HG03196 (cell line): ENCODE measurements at regions not wholly inside any gene's neighbourhood (a gene's known extent, or its start where the extent isn't known, plus 50 kb on each side); places are given as distances from the start of the nearest gene placed in this dataset.
"Not testable (repeated sequence)": the region's sequence is repeated elsewhere in the genome, so short reads cannot be mapped to it uniquely, and the experiment has no call there.

Source experiments
- ATAC-seq: cut with Tn5 transposase; IDR thresholded peaks from one replicate; pipeline ENCODE4 v1.9.1; 2021; ENCODE audit not compliant: unreplicated experiment

DNA sequence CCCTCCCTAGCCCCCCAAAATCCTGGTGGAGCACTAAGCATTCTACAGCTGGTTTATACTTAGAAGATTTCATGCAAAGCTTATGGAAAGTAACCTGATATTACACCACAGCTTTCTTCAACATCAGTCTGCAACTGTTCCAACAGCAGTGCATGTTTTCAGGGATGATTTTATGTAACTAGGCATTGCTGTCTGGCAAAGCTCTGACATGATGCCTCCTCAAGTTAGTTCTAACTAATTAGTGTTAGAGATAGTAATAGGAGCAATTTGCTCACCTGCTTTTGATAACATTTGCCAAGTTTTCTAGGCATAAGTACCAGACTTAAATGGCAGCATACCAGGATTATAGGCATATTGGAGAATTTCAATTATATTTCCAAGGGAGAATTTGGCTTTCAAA is 330.3 kb upstream of the SGO1 start:
- ATAC-seq, result no peak

- no peak for ATAC-seq
These were observed 329.8 kb upstream of the SGO1 start for GRCh38 chr3:20515834-20516233.

DNA sequence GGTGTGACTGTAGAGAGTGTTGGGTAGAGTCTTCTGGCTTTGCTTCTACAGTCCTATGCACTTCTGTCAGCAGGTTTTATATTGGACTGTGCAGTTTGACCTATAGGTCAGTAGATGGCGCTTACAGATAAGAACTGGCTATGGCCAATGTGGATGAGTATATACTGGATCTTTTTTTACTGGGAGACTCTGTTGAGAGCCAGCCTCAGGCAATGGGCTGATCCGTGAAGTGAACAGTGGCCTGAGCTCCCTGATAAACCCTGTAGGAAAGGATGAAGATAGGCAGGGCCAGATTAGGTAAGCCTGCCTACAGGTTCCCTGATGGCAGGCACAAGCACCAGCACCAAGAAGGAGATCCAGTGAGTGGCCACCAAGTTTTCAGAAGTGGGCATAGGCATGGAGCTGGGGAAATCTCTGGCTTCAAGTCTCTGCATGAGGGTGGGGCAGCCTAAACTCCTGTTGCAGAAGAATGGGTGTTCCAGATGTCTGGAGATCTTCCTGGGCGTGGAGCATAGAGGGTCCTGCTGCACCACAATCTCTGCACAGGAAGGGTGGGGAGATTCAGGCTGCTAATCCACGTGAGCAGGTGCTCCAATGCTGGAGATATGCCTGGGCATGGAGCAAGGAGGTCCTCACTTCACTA is 326.0 kb upstream of the SGO1 start:
- ATAC-seq, result peak; percentile 76

GRCh38 chr3:20510396-20510795 is 324.4 kb upstream of the SGO1 start:
- no peak for ATAC-seq

- ATAC-seq, result no peak
These were observed 317.5 kb upstream of the SGO1 start for GRCh38 chr3:20503394-20504082.

GRCh38 chr3:20490996-20491395 is 305.0 kb upstream of the SGO1 start:
- ATAC-seq, result no peak

DNA sequence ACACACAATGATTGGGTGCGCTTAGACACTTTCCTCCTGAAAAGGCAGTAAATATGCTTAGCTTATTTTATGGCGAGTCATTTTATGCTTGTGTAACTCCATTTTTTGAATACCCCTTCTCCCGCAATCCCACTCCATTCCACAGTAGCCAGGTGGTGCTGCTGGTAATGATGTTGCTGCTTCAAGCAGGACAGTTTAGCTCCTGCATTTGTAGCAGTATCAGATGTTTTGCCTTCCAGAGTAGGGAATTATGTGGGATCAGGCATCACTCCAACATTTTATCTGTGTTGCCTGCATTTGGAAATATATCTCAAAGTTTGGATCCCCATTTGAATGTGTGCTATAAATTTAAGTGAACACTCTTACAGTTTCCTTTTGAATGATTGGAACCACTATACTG is 302.1 kb upstream of the SGO1 start:
- no peak for ATAC-seq

GRCh38 chr3:20484126-20484525 is 298.1 kb upstream of the SGO1 start:
- no peak for ATAC-seq

DNA sequence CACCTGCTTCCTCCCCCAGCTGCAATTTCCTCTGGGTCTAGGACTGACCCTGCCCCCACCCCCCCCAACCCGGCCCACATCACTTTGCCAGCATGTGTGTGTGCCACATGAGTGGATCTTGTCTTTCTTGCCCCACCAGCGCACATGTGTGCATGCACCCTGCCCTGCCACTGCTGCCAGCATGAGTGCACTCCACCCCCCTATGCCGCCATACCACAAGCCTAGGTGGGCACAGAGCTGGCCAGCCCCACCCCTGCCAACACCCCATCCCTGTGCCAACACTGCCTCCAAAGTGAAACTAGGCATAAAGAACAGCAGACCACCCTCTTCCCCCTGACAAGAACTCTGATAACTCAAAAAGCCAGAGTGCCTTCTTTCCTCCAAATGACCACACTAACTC is 296.3 kb upstream of the SGO1 start:
- no peak for ATAC-seq

GRCh38 chr3:20480786-20481365 is 294.9 kb upstream of the SGO1 start:
- ATAC-seq, result no peak

- no peak for ATAC-seq
These were observed 292.4 kb upstream of the SGO1 start for GRCh38 chr3:20478436-20478835.

DNA sequence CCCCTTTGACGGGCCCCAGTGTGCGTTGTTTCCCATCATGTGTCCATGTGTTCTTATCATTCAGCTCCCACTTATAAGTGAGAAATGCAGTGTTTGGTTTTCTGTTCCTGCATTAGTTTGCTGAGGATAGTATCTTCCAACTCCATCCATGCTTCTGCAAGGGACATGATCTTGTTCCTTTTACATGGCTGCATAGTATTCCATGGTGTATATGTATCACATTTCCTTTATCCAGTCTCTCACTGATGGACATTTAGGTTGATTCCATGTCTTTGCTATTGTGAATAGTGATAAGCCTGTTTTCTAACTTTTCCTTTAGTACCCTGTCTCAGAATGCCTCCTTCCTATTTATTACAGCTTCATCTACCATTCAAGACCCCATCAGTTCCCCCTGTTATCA is 278.2 kb upstream of the SGO1 start:
- not testable (repeated sequence) for ATAC-seq

DNA sequence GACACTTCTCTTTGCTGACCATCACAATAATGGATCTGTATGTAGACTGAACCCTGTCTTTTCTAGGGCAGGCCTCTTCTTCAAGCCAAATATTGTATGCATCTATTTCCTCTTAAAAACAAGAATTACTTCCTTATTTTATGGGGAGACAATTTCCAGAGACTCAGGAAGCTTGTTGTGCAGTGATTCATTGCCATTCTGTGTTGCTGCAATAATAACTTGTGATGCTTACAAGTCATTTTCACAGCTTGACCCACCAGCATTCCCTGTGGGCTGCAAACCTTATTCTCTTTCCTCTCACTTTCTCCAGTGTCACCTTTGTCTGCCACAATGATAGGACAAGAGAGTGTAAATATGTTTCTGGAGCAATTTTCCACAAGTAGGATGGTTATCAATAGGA is 276.7 kb upstream of the SGO1 start:
- ATAC-seq, result no peak

- ATAC-seq, result no peak
These were observed 276.2 kb upstream of the SGO1 start for GRCh38 chr3:20462226-20462625.

- ATAC-seq, result no peak
These were observed 273.1 kb upstream of the SGO1 start for GRCh38 chr3:20458994-20459716.

- no peak for ATAC-seq
These were observed 270.5 kb upstream of the SGO1 start for GRCh38 chr3:20456511-20456910.

GRCh38 chr3:20451170-20451569 is 265.2 kb upstream of the SGO1 start:
- ATAC-seq, result no peak

- no peak for ATAC-seq
These were observed 264.6 kb upstream of the SGO1 start for GRCh38 chr3:20450611-20451010.

- no peak for ATAC-seq
These were observed 256.8 kb upstream of the SGO1 start for GRCh38 chr3:20442846-20443245.

- not testable (repeated sequence) for ATAC-seq
These were observed 241.3 kb upstream of the SGO1 start for GRCh38 chr3:20427268-20427667.

DNA sequence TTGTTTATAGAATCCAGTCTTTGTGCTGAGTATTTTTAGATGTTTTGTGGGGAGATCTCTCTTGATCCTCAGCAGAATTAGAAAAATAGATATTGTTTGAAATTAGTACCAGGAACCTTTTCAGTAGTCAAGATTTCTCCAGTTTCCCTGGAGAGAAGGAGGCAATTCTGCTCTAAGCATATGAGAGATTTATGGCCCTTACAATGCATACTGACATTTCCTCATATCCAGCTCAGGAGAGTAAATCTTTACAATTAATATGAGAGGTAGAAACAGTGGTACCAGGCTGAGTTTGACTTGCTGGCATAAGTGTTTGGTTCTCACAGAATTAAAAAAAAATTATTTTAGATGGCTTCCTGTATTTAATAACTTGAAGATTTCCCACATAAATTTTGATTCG is 239.1 kb upstream of the SGO1 start:
- ATAC-seq, result no peak

- ATAC-seq, result no peak
These were observed 238.1 kb upstream of the SGO1 start for GRCh38 chr3:20424086-20424485.
